ENCODE measurements at regions not wholly inside any gene's neighbourhood (a gene's known extent, or its start where the extent isn't known, plus 50 kb on each side); places are given as distances from the start of the nearest gene placed in this dataset.

- DNase-seq (ENCODE audit: extremely low read depth, low read depth) = no peak
- no peak for TF ChIP-seq CTCF (IDR thresholded peaks at IDR 0.05; ENCODE audit: low read depth, low read length)
Observed at GRCh38 chr5:2000591-2000990, 117.9 kb upstream of the IRX4 start.

GRCh38 chr5:1999794-2000193 is 117.1 kb upstream of the IRX4 start:
- no peak for DNase-seq (ENCODE audit: extremely low read depth, low read depth)
- TF ChIP-seq CTCF (IDR thresholded peaks at IDR 0.05; ENCODE audit: low read depth, low read length) = no peak

GRCh38 chr5:1998716-1999317 is 116.1 kb upstream of the IRX4 start:
- no peak for TF ChIP-seq CTCF (IDR thresholded peaks at IDR 0.05; ENCODE audit: low read depth, low read length)
- no peak for DNase-seq (ENCODE audit: extremely low read depth, low read depth)

- DNase-seq (ENCODE audit: extremely low read depth, low read depth) = no peak
- no peak for TF ChIP-seq CTCF (IDR thresholded peaks at IDR 0.05; ENCODE audit: low read depth, low read length)
Observed at GRCh38 chr5:1998348-1998669, 115.6 kb upstream of the IRX4 start.

GRCh38 chr5:1997640-1998347 is 115.1 kb upstream of the IRX4 start:
- no peak for TF ChIP-seq CTCF (IDR thresholded peaks at IDR 0.05; ENCODE audit: low read depth, low read length)
- no peak for DNase-seq (ENCODE audit: extremely low read depth, low read depth)

GRCh38 chr5:1995491-1995890 is 112.8 kb upstream of the IRX4 start:
- no peak for TF ChIP-seq CTCF (IDR thresholded peaks at IDR 0.05; ENCODE audit: low read depth, low read length)
- no peak for DNase-seq (ENCODE audit: extremely low read depth, low read depth)

GRCh38 chr5:1987471-1987870 is 104.7 kb upstream of the IRX4 start:
- TF ChIP-seq CTCF (IDR thresholded peaks at IDR 0.05; ENCODE audit: low read depth, low read length) = no peak
- no peak for DNase-seq (ENCODE audit: extremely low read depth, low read depth)

Measured in AG09319 (cell line).